HepG2 (cell line): ENCODE measurements at regions not wholly inside any gene's neighbourhood (a gene's known extent, or its start where the extent isn't known, plus 50 kb on each side); places are given as distances from the start of the nearest gene placed in this dataset.

ENCODE experiments used
- ATAC-seq: fragments of 200-7000 bp; cut with Tn5 transposase; 3 replicates; pipeline ENCODE4 v1.9.1; 2020; ENCODE audit warnings: mild to moderate bottlenecking, moderate library complexity
- BruUV-seq: library from RNA; stranded (reverse); fragments of 400-500 nt; replicated peaks from 2 replicates; lab custom pipeline; 2021; lab: Mats Ljungman, UMichigan
- CTCF ChIA-PET: fragments of 300-600 bp; formaldehyde crosslinking; extraction: SDS; loops from one replicate; lab custom pipeline; 2021; ENCODE audit warnings: low total read pairs, inconsistent platforms, low intra/inter-chr PET ratio; lab: Yijun Ruan, JAX
- POLR2A ChIA-PET: fragments of 350-600 bp; sonication (Branson Sonifier 250); formaldehyde crosslinking; loops from one replicate; lab custom pipeline; 2020; ENCODE audit warnings: antibody characterized with exemption, inconsistent platforms; lab: Yijun Ruan, JAX
- DNase-seq: peaks from one replicate; pipeline ENCODE4 v3.0.0-alpha.2; 2015; ENCODE audit warnings: low spot score
- FAIRE-seq: peaks from 3 replicates; lab custom pipeline; 2011; peaks lifted over from hg19 to GRCh38; lab: Jason Lieb, UNC
- H2AFZ ChIP-seq: one replicate; pipeline ENCODE4 v1.6.1; 2011; ENCODE audit warnings: low read length, inconsistent platforms
- H3K27ac ChIP-seq: fragments of 300-600 bp; 3 replicates; pipeline ENCODE4 v1.8.0; 2011; ENCODE audit warnings: mixed run types, mild to moderate bottlenecking, mixed read lengths, low read length, inconsistent platforms; ENCODE audit not compliant: insufficient read depth; ENCODE audit errors: extremely low read length
- H3K27me3 ChIP-seq, 2 experiments: fragments of 200-600 bp in 1 of 2; 2 replicates in 1 of 2; 3 replicates in 1 of 2; pipeline versions ENCODE4 v1.6.0 to v1.8.0; 2011; ENCODE audit warnings: low read length in 2 of 2, mild to moderate bottlenecking in 2 of 2, moderate library complexity in 2 of 2, inconsistent platforms in 1 of 2; ENCODE audit not compliant: insufficient read depth in 2 of 2, control insufficient read depth in 1 of 2
- H3K36me3 ChIP-seq, 2 experiments: fragments of 200-600 bp in 1 of 2; replicated peaks in 1 of 2; 2 replicates in 1 of 2; 3 replicates in 1 of 2; pipeline versions ENCODE4 v1.5.1 to v1.8.0; 2011; ENCODE audit warnings: low read length in 2 of 2, inconsistent platforms in 1 of 2; ENCODE audit not compliant: insufficient read depth in 2 of 2, control insufficient read depth in 1 of 2
- H3K4me1 ChIP-seq: 2 replicates; pipeline ENCODE4 v1.5.1; 2012; ENCODE audit warnings: low read length, inconsistent platforms; ENCODE audit not compliant: insufficient read depth
- H3K4me2 ChIP-seq: 2 replicates; pipeline ENCODE4 v1.6.0; 2011; ENCODE audit warnings: low read depth, low read length, inconsistent platforms
- H3K4me3 ChIP-seq, 3 experiments: fragments of 200-600 bp in 1 of 3; sonication (generic), shearing (Covaris generic) in 1 of 3; replicated peaks in 1 of 3; 2 replicates each; pipeline ENCODE4 v1.5.1; 2011 to 2016; ENCODE audit warnings: low read length in 3 of 3, inconsistent platforms in 2 of 3, low read depth in 2 of 3, mild to moderate bottlenecking in 2 of 3, control low read depth in 1 of 3, mixed read lengths in 1 of 3; ENCODE audit not compliant: insufficient read depth in 1 of 3
- H3K79me2 ChIP-seq: one replicate; pipeline ENCODE4 v1.6.1; 2011; ENCODE audit warnings: low read length, inconsistent platforms; ENCODE audit not compliant: insufficient read depth
- H3K9ac ChIP-seq: 2 replicates; pipeline ENCODE4 v1.6.0; 2011; ENCODE audit warnings: mild to moderate bottlenecking, low read depth, low read length, inconsistent platforms; ENCODE audit not compliant: insufficient read depth
- H3K9me3 ChIP-seq: 2 replicates; pipeline ENCODE4 v1.5.1; 2012; ENCODE audit warnings: mild to moderate bottlenecking, low read length
- H4K20me1 ChIP-seq: 2 replicates; pipeline ENCODE4 v1.6.0; 2011; ENCODE audit warnings: inconsistent platforms, mild to moderate bottlenecking, low read length, moderate library complexity; ENCODE audit not compliant: insufficient read depth
- FOXA1 ChIP-seq, 2 experiments: fragments of 450-650 bp in 1 of 2; sonication (generic) in 1 of 2; formaldehyde crosslinking in 1 of 2; IDR thresholded peaks; 2 replicates each; pipeline versions ENCODE4 v1.4.0 to v1.6.1; 2016 to 2020; ENCODE audit warnings: missing genetic modification reagents in 1 of 2
- NR2F2 ChIP-seq: IDR thresholded peaks from 2 replicates; pipeline ENCODE4 v1.6.1; 2012; ENCODE audit warnings: low read depth, inconsistent platforms, borderline replicate concordance
- PBX3 ChIP-seq: sonication (generic); formaldehyde crosslinking; IDR thresholded peaks from 2 replicates; pipeline ENCODE4 v1.8.1; 2023; ENCODE audit warnings: missing genetic modification reagents, inconsistent platforms, borderline replicate concordance
- SNAPC4 ChIP-seq: sonication (generic); formaldehyde crosslinking; IDR thresholded peaks from 2 replicates; pipeline ENCODE4 v1.4.0; 2020; ENCODE audit warnings: mild to moderate bottlenecking, missing genetic modification reagents
- SPEN ChIP-seq: sonication (generic); formaldehyde crosslinking; IDR thresholded peaks from 2 replicates; pipeline ENCODE4 v1.5.1; 2020; ENCODE audit warnings: low read depth, mild to moderate bottlenecking, missing genetic modification reagents
- SRF ChIP-seq: IDR thresholded peaks from 2 replicates; pipeline ENCODE4 v1.6.1; 2011; ENCODE audit warnings: mild to moderate bottlenecking, low read depth, low read length, moderate library complexity
- XBP1 ChIP-seq: sonication (generic); formaldehyde crosslinking; IDR thresholded peaks from 2 replicates; pipeline ENCODE4 v1.5.0; 2020; ENCODE audit warnings: missing genetic modification reagents
- ZBTB46 ChIP-seq: sonication (generic); formaldehyde crosslinking; IDR thresholded peaks from 2 replicates; pipeline ENCODE4 v1.4.0; 2020; ENCODE audit warnings: mild to moderate bottlenecking, missing genetic modification reagents, borderline replicate concordance
- ZNF282 ChIP-seq: fragments of 450-650 bp; IDR thresholded peaks from 2 replicates; pipeline ENCODE4 v1.6.1; 2018; ENCODE audit not compliant: partially characterized antibody
- WGBS: methylation state at CpG from one replicate; pipeline ENCODE4 v1.1.6; 2017; ENCODE audit warnings: low lambda C conversion rate; 5-methylcytosine and 5-hydroxymethylcytosine counted together
- in situ Hi-C: cut with HindIII; loops from 2 replicates; pipeline ENCODE4 v1.10.0; 2017; ENCODE audit warnings: low pct_unique_long_range_greater_than_20kb; ENCODE audit not compliant: extremely low pct_ligation_motif_present
- intact Hi-C: fragments of 100-400 bp; cut with micrococcal nuclease; formaldehyde crosslinking; loops from one replicate; pipeline ENCODE4 v1.10.0; 2022; ENCODE audit not compliant: unreplicated experiment
- TF ChIP-seq, protein P1 (sequence below): IDR thresholded peaks from 2 replicates; pipeline ENCODE4 v1.6.1; 2016; ENCODE audit warnings: missing compliant biosample characterization, missing genetic modification reagents, borderline replicate concordance
- TF ChIP-seq, protein P2 (sequence below): sonication (generic); formaldehyde crosslinking; IDR thresholded peaks from 2 replicates; pipeline ENCODE4 v1.8.0; 2022; ENCODE audit warnings: mild to moderate bottlenecking, missing genetic modification reagents, moderate library complexity

- TF ChIP-seq ZBTB46 (no peak), PBX3 (CRISPR knock-in tag) (no peak)
- TF ChIP-seq, protein P1, sequence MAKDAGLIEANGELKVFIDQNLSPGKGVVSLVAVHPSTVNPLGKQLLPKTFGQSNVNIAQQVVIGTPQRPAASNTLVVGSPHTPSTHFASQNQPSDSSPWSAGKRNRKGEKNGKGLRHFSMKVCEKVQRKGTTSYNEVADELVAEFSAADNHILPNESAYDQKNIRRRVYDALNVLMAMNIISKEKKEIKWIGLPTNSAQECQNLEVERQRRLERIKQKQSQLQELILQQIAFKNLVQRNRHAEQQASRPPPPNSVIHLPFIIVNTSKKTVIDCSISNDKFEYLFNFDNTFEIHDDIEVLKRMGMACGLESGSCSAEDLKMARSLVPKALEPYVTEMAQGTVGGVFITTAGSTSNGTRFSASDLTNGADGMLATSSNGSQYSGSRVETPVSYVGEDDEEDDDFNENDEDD = no peak
- TF ChIP-seq, protein P2, sequence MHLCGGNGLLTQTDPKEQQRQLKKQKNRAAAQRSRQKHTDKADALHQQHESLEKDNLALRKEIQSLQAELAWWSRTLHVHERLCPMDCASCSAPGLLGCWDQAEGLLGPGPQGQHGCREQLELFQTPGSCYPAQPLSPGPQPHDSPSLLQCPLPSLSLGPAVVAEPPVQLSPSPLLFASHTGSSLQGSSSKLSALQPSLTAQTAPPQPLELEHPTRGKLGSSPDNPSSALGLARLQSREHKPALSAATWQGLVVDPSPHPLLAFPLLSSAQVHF (CRISPR knock-in tag) = no peak
- TF ChIP-seq, all 625 proteins: peak for 0
These were observed 150.2 kb downstream of the GNAI1 start (continued) for GRCh38 chr7:80284855-80285254.

DNA sequence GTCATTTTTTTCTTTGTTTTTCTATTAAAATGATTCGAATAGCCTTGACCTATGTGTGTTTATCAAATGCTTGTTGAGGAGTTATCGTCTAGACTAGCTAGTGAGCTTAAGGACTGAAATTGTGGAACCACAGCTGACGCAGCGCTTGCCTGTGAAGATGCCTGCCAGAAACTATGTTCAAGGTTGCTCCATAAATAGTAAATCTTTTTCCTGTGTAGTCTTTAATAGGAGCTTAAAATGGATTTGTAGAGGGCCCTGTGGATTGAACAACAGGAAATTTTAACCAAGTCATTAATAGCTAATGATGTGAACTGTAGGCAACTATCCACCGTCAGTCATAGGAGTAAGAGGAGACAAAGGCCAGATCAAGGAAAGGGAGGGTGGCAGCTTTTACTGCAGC lies 145.1 kb downstream of the GNAI1 start:
- ATAC-seq (no peak), DNase-seq (no peak), FAIRE-seq (no peak)
- BruUV-seq = no TSS peak
- intact Hi-C loops = no loop called here
- Histone ChIP-seq H3K9me3 (no peaks in the 10 kb centered on the region), H4K20me1 (no peaks in the 10 kb centered on the region), H3K27me3 (no peaks in the 10 kb centered on the region), H3K4me2 (no peak overlapping the region), H3K36me3 (no peaks in the 10 kb centered on the region), H3K4me3 (no peak overlapping the region), H2AFZ (no peak overlapping the region), H3K9ac (no peak overlapping the region), H3K79me2 (no peaks in the 10 kb centered on the region), H3K4me1 (no peaks in the 10 kb centered on the region), H3K27ac (no peak overlapping the region)
- in situ Hi-C loops = loop anchor here (10.0 kb wide), 2 partner anchors 145 to 225 kb away; partner anchors contain the start of gene GNAI1
- WGBS = 60% methylated on average over 5 of the region's 5 CpGs
- ChIA-PET CTCF (no interaction called here), POLR2A (no interaction called here)
- TF ChIP-seq FOXA1 (IDR thresholded peaks at IDR 0.05) (no peak), FOXA1 (CRISPR knock-in tag; IDR thresholded peaks at IDR 0.05) (no peak), SRF (no peak), XBP1 (CRISPR knock-in tag) (no peak), SPEN (no peak), SNAPC4 (CRISPR knock-in tag) (no peak), NR2F2 (no peak), ZNF282 (no peak)
